ENCODE measurements at regions not wholly inside any gene's neighbourhood (a gene's known extent, or its start where the extent isn't known, plus 50 kb on each side); places are given as distances from the start of the nearest gene placed in this dataset.

GRCh38 chr3:13195374-13195773 lies 122.1 kb upstream of the IQSEC1 start:
- no peak overlapping the region for H2AK5ac ChIP-seq (ENCODE audit: low read length)
- H3K27me3 ChIP-seq (ENCODE audit: insufficient read depth, low read length) = no peaks in the 10 kb centered on the region
- H4K91ac ChIP-seq (ENCODE audit: low read depth, low read length) = no peak overlapping the region
- no peak overlapping the region for H3K9ac ChIP-seq (ENCODE audit: low read length)
- no peaks in the 10 kb centered on the region for H3K79me1 ChIP-seq (ENCODE audit: low read length)
- no peak overlapping the region for H3K23ac ChIP-seq (ENCODE audit: low read length)
- no peak overlapping the region for H3K18ac ChIP-seq (ENCODE audit: low read length)
- H3K4me1 ChIP-seq (ENCODE audit: control insufficient read depth in 1 of 2, insufficient read depth in 2 of 2, low read length in 2 of 2) = peaks cover 3 to 15% of the 10 kb centered on the region in 2 experiments
- DNase-seq = no peak
- no peak overlapping the region for H2BK120ac ChIP-seq (ENCODE audit: insufficient read depth, low read length, poor library complexity)
- peaks cover 3% of the 10 kb centered on the region for H3K9me3 ChIP-seq (ENCODE audit: insufficient read depth, low read depth, low read length)
- no peak overlapping the region for H3K14ac ChIP-seq (ENCODE audit: low read length)
- WGBS (ENCODE audit: extremely low coverage, insufficient coverage, insufficient read length) = no CpG with 5 or more reads among the region's 6 CpGs
- H3K36me3 ChIP-seq (ENCODE audit: control insufficient read depth in 1 of 2, insufficient read depth in 2 of 2, low read length in 2 of 2) = no peaks in the 10 kb centered on the region
- no peaks in the 10 kb centered on the region for H3K79me2 ChIP-seq (ENCODE audit: control insufficient read depth, insufficient read depth, low read length, poor library complexity)
- H4K8ac ChIP-seq (ENCODE audit: low read depth, low read length) = no peak overlapping the region
- no peak overlapping the region for H2BK12ac ChIP-seq (ENCODE audit: low read length)
- no peak overlapping the region for H4K12ac ChIP-seq (ENCODE audit: low read depth, low read length)
- no peak overlapping the region for H2BK5ac ChIP-seq (ENCODE audit: low read depth, low read length, poor library complexity)
- H3K4me3 ChIP-seq (ENCODE audit: low read depth, low read length) = no peak overlapping the region
- H3K27ac ChIP-seq (ENCODE audit: low read depth, low read length) = no peak overlapping the region
- H2AFZ ChIP-seq (ENCODE audit: insufficient read depth, low read length, poor library complexity) = no peak overlapping the region
- no peak overlapping the region for H3K4ac ChIP-seq (ENCODE audit: low read depth, low read length)
- H3K4me2 ChIP-seq (ENCODE audit: low read length) = no peak overlapping the region

GRCh38 chr3:13194285-13195209 lies 121.3 kb upstream of the IQSEC1 start:
- no peak overlapping the region for H3K23ac ChIP-seq (ENCODE audit: low read length)
- H4K12ac ChIP-seq (ENCODE audit: low read depth, low read length) = no peak overlapping the region
- H2BK120ac ChIP-seq (ENCODE audit: insufficient read depth, low read length, poor library complexity) = no peak overlapping the region
- H2AFZ ChIP-seq (ENCODE audit: insufficient read depth, low read length, poor library complexity) = no peak overlapping the region
- H3K9ac ChIP-seq (ENCODE audit: low read length) = no peak overlapping the region
- H3K4me1 ChIP-seq (ENCODE audit: control insufficient read depth in 1 of 2, insufficient read depth in 2 of 2, low read length in 2 of 2) = peaks cover 7 to 18% of the 10 kb centered on the region in 2 experiments
- H3K4ac ChIP-seq (ENCODE audit: low read depth, low read length) = no peak overlapping the region
- no peak overlapping the region for H3K4me3 ChIP-seq (ENCODE audit: low read depth, low read length)
- H4K8ac ChIP-seq (ENCODE audit: low read depth, low read length) = no peak overlapping the region
- no peaks in the 10 kb centered on the region for H3K79me2 ChIP-seq (ENCODE audit: control insufficient read depth, insufficient read depth, low read length, poor library complexity)
- H2BK12ac ChIP-seq (ENCODE audit: low read length) = no peak overlapping the region
- DNase-seq = no peak
- WGBS (ENCODE audit: extremely low coverage, insufficient coverage, insufficient read length) = no CpG with 5 or more reads among the region's 22 CpGs
- H2BK5ac ChIP-seq (ENCODE audit: low read depth, low read length, poor library complexity) = no peak overlapping the region
- no peak overlapping the region for H3K18ac ChIP-seq (ENCODE audit: low read length)
- H3K27ac ChIP-seq (ENCODE audit: low read depth, low read length) = no peak overlapping the region
- H3K4me2 ChIP-seq (ENCODE audit: low read length) = no peak overlapping the region
- no peaks in the 10 kb centered on the region for H3K9me3 ChIP-seq (ENCODE audit: insufficient read depth, low read depth, low read length)
- H3K27me3 ChIP-seq (ENCODE audit: insufficient read depth, low read length) = no peaks in the 10 kb centered on the region
- no peaks in the 10 kb centered on the region for H3K79me1 ChIP-seq (ENCODE audit: low read length)
- H3K36me3 ChIP-seq (ENCODE audit: control insufficient read depth in 1 of 2, insufficient read depth in 2 of 2, low read length in 2 of 2) = no peaks in the 10 kb centered on the region
- no peak overlapping the region for H3K14ac ChIP-seq (ENCODE audit: low read length)
- H2AK5ac ChIP-seq (ENCODE audit: low read length) = no peak overlapping the region
- H4K91ac ChIP-seq (ENCODE audit: low read depth, low read length) = no peak overlapping the region

GRCh38 chr3:13193320-13194284 lies 120.4 kb upstream of the IQSEC1 start:
- no peak overlapping the region for H4K91ac ChIP-seq (ENCODE audit: low read depth, low read length)
- no peak overlapping the region for H3K27ac ChIP-seq (ENCODE audit: low read depth, low read length)
- no peak overlapping the region for H3K18ac ChIP-seq (ENCODE audit: low read length)
- no peak overlapping the region for H2AFZ ChIP-seq (ENCODE audit: insufficient read depth, low read length, poor library complexity)
- DNase-seq = peak in 1 of 2 donors; percentile 53
- no peak overlapping the region for H4K12ac ChIP-seq (ENCODE audit: low read depth, low read length)
- no peaks in the 10 kb centered on the region for H3K27me3 ChIP-seq (ENCODE audit: insufficient read depth, low read length)
- no peak overlapping the region for H2BK12ac ChIP-seq (ENCODE audit: low read length)
- no peak overlapping the region for H2BK5ac ChIP-seq (ENCODE audit: low read depth, low read length, poor library complexity)
- H3K9me3 ChIP-seq (ENCODE audit: insufficient read depth, low read depth, low read length) = no peaks in the 10 kb centered on the region
- H4K8ac ChIP-seq (ENCODE audit: low read depth, low read length) = no peak overlapping the region
- H3K4me3 ChIP-seq (ENCODE audit: low read depth, low read length) = no peak overlapping the region
- no peak overlapping the region for H3K9ac ChIP-seq (ENCODE audit: low read length)
- no peak overlapping the region for H3K14ac ChIP-seq (ENCODE audit: low read length)
- no peaks in the 10 kb centered on the region for H3K79me2 ChIP-seq (ENCODE audit: control insufficient read depth, insufficient read depth, low read length, poor library complexity)
- no peak overlapping the region for H2AK5ac ChIP-seq (ENCODE audit: low read length)
- H3K79me1 ChIP-seq (ENCODE audit: low read length) = no peaks in the 10 kb centered on the region
- no peak overlapping the region for H3K4ac ChIP-seq (ENCODE audit: low read depth, low read length)
- no peak overlapping the region for H2BK120ac ChIP-seq (ENCODE audit: insufficient read depth, low read length, poor library complexity)
- WGBS (ENCODE audit: extremely low coverage, insufficient coverage, insufficient read length) = no CpG with 5 or more reads among the region's 17 CpGs
- no peaks in the 10 kb centered on the region for H3K36me3 ChIP-seq (ENCODE audit: control insufficient read depth in 1 of 2, insufficient read depth in 2 of 2, low read length in 2 of 2)
- H3K23ac ChIP-seq (ENCODE audit: low read length) = no peak overlapping the region
- H3K4me2 ChIP-seq (ENCODE audit: low read length) = no peak overlapping the region
- peaks cover 8 to 20% of the 10 kb centered on the region in 2 experiments for H3K4me1 ChIP-seq (ENCODE audit: control insufficient read depth in 1 of 2, insufficient read depth in 2 of 2, low read length in 2 of 2)

- H4K91ac ChIP-seq (ENCODE audit: low read depth, low read length) = no peak overlapping the region
- H3K9me3 ChIP-seq (ENCODE audit: insufficient read depth, low read depth, low read length) = no peaks in the 10 kb centered on the region
- H3K27ac ChIP-seq (ENCODE audit: low read depth, low read length) = no peak overlapping the region
- no peak overlapping the region for H3K14ac ChIP-seq (ENCODE audit: low read length)
- no peak overlapping the region for H3K23ac ChIP-seq (ENCODE audit: low read length)
- no peak overlapping the region for H2BK5ac ChIP-seq (ENCODE audit: low read depth, low read length, poor library complexity)
- H2BK120ac ChIP-seq (ENCODE audit: insufficient read depth, low read length, poor library complexity) = no peak overlapping the region
- H3K79me2 ChIP-seq (ENCODE audit: control insufficient read depth, insufficient read depth, low read length, poor library complexity) = no peaks in the 10 kb centered on the region
- H3K4me2 ChIP-seq (ENCODE audit: low read length) = no peak overlapping the region
- H3K27me3 ChIP-seq (ENCODE audit: insufficient read depth, low read length) = no peaks in the 10 kb centered on the region
- H3K4ac ChIP-seq (ENCODE audit: low read depth, low read length) = no peak overlapping the region
- no peak overlapping the region for H3K9ac ChIP-seq (ENCODE audit: low read length)
- H3K79me1 ChIP-seq (ENCODE audit: low read length) = no peaks in the 10 kb centered on the region
- H3K18ac ChIP-seq (ENCODE audit: low read length) = no peak overlapping the region
- H2BK12ac ChIP-seq (ENCODE audit: low read length) = no peak overlapping the region
- peak in 1 of 2 donors; percentile 22 for DNase-seq
- no peaks in the 10 kb centered on the region for H3K36me3 ChIP-seq (ENCODE audit: control insufficient read depth in 1 of 2, insufficient read depth in 2 of 2, low read length in 2 of 2)
- H2AK5ac ChIP-seq (ENCODE audit: low read length) = no peak overlapping the region
- H3K4me1 ChIP-seq (ENCODE audit: control insufficient read depth in 1 of 2, insufficient read depth in 2 of 2, low read length in 2 of 2) = peaks cover 8 to 20% of the 10 kb centered on the region in 2 experiments
- no peak overlapping the region for H4K8ac ChIP-seq (ENCODE audit: low read depth, low read length)
- no peak overlapping the region for H2AFZ ChIP-seq (ENCODE audit: insufficient read depth, low read length, poor library complexity)
- H4K12ac ChIP-seq (ENCODE audit: low read depth, low read length) = no peak overlapping the region
- WGBS (ENCODE audit: extremely low coverage, insufficient coverage, insufficient read length) = no CpG with 5 or more reads among the region's 16 CpGs
- H3K4me3 ChIP-seq (ENCODE audit: low read depth, low read length) = peak overlapping the region; percentile 18
Measured at GRCh38 chr3:13192471-13193213, 119.4 kb upstream of the IQSEC1 start.
